ENCODE measurements at regions not wholly inside any gene's neighbourhood (a gene's known extent, or its start where the extent isn't known, plus 50 kb on each side); places are given as distances from the start of the nearest gene placed in this dataset.

DNA sequence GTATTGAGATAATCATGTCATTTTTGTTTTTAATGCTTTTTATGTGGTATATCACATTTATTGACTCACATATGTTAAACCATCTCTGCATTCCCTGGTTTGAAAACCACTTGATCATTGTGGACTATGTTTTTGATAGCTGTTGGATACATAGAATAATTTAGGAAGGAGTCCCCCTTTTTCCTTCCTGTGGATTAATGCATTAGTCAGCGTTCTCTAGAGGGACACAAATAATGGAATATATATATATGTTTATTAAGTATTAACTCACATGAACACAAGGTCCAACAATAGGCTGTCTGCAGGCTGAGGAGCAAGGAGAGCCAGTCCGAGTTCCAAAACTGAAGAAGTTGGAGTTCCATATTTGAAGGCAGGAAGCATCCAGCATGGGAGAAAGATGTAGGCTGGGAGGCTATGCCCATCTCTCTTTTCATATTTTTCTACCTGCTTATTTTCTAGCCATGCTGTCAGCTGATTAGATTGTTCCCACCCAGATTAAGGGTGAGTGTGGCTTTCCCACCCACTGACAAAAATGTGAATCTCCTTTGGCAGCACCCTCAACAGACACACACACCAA lies 123.8 kb downstream of the ZNF280B start:
- Histone ChIP-seq H2AK5ac (ENCODE audit: insufficient read length, low read length) (no peak overlapping the region), H3K4me1 (ENCODE audit: insufficient read depth, low read length) (no peaks in the 10 kb centered on the region), H3K56ac (ENCODE audit: insufficient read length, low read depth, low read length) (no peak overlapping the region), H3T11ph (ENCODE audit: low read length) (no peak overlapping the region), H2BK12ac (ENCODE audit: insufficient read length, low read depth, low read length) (no peak overlapping the region), H4K20me1 (ENCODE audit: control insufficient read depth, insufficient read depth, insufficient read length) (no peaks in the 10 kb centered on the region), H2BK5ac (ENCODE audit: insufficient read length, low read length) (no peak overlapping the region), H2AFZ (ENCODE audit: low read length) (no peak overlapping the region), H4K91ac (ENCODE audit: insufficient read length, low read depth, low read length) (no peak overlapping the region), H3K23me2 (ENCODE audit: insufficient read length, low read depth, low read length, poor library complexity, severe bottlenecking) (no peaks in the 10 kb centered on the region), H3K9me3 (ENCODE audit: control insufficient read depth, low read depth, low read length) (no peaks in the 10 kb centered on the region), H3K23ac (ENCODE audit: insufficient read length, low read depth, low read length) (no peak overlapping the region), H3K79me1 (ENCODE audit: insufficient read depth, low read depth, low read length, poor library complexity, severe bottlenecking) (no peaks in the 10 kb centered on the region), H3K4me2 (ENCODE audit: insufficient read depth, insufficient read length, low read length) (no peak overlapping the region), H3K27me3 (ENCODE audit: insufficient read depth, low read length) (peaks cover 77% of the 10 kb centered on the region), H3K27ac (ENCODE audit: insufficient read length, low read depth, low read length) (no peak overlapping the region), H2BK20ac (ENCODE audit: low read depth, low read length, poor library complexity, severe bottlenecking) (no peak overlapping the region), H2BK120ac (ENCODE audit: low read depth, low read length, poor library complexity, severe bottlenecking) (no peak overlapping the region), H4K5ac (ENCODE audit: insufficient read length, low read depth, low read length) (no peak overlapping the region), H3K4ac (ENCODE audit: low read depth, low read length) (no peak overlapping the region), H2BK15ac (ENCODE audit: low read depth, low read length) (no peak overlapping the region), H3K79me2 (ENCODE audit: insufficient read depth, low read length) (no peaks in the 10 kb centered on the region), H3K9ac (ENCODE audit: extremely low read depth, insufficient read length, low read length) (no peak overlapping the region), H3K14ac (ENCODE audit: insufficient read depth, low read length) (no peak overlapping the region), H3K18ac (ENCODE audit: insufficient read length, low read depth, low read length) (no peak overlapping the region), H4K8ac (replicated peaks; ENCODE audit: insufficient read length, low read depth, low read length) (no peak overlapping the region)
- peaks cover 0 to 3% of the 10 kb centered on the region in 2 experiments; a peak in 2 of 5 replicates for H3K9me3 Mint-ChIP-seq
- no peak overlapping the region for H3K27ac Mint-ChIP-seq
- H3K36me3 Mint-ChIP-seq (ENCODE audit: insufficient read depth in 1 of 3, low read depth in 3 of 3) = peaks cover 0 to 3% (median 0%) of the 10 kb centered on the region in 3 experiments; a peak in 1 of 7 replicates
- DNase-seq = no peak
- WGBS (ENCODE audit: extremely low coverage, insufficient read length, low lambda C conversion rate) = no CpG with 5 or more reads among the region's 2 CpGs
- peaks cover 0 to 5% of the 10 kb centered on the region in 2 experiments; a peak in 2 of 4 replicates for H3K4me1 Mint-ChIP-seq
- H3K27me3 Mint-ChIP-seq (ENCODE audit: low read depth) = peaks cover 100% of the 10 kb centered on the region
- TF ChIP-seq, protein P1, sequence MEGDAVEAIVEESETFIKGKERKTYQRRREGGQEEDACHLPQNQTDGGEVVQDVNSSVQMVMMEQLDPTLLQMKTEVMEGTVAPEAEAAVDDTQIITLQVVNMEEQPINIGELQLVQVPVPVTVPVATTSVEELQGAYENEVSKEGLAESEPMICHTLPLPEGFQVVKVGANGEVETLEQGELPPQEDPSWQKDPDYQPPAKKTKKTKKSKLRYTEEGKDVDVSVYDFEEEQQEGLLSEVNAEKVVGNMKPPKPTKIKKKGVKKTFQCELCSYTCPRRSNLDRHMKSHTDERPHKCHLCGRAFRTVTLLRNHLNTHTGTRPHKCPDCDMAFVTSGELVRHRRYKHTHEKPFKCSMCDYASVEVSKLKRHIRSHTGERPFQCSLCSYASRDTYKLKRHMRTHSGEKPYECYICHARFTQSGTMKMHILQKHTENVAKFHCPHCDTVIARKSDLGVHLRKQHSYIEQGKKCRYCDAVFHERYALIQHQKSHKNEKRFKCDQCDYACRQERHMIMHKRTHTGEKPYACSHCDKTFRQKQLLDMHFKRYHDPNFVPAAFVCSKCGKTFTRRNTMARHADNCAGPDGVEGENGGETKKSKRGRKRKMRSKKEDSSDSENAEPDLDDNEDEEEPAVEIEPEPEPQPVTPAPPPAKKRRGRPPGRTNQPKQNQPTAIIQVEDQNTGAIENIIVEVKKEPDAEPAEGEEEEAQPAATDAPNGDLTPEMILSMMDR (conservative IDR thresholded peaks at IDR 0.05) = no peak
- H3K4me3 Mint-ChIP-seq = no peak overlapping the region
